H9 (cell line): ENCODE measurements at regions not wholly inside any gene's neighbourhood (a gene's known extent, or its start where the extent isn't known, plus 50 kb on each side); places are given as distances from the start of the nearest gene placed in this dataset.

Experiments used
- DNase-seq: peaks from one replicate; pipeline ENCODE4 v3.0.0-alpha.2; 2017
- H2AFZ ChIP-seq: one replicate; pipeline ENCODE4 v1.6.1; 2013; ENCODE audit warnings: mild to moderate bottlenecking, low read length, control low read depth, moderate library complexity
- H2AK5ac ChIP-seq: 2 replicates; pipeline ENCODE4 v1.6.1; 2013; ENCODE audit warnings: low read length, control low read depth, mixed read lengths; ENCODE audit not compliant: insufficient read length
- H2BK120ac ChIP-seq: one replicate; pipeline ENCODE4 v1.6.1; 2013; ENCODE audit warnings: low read depth, mild to moderate bottlenecking, low read length, control low read depth, inconsistent platforms; ENCODE audit not compliant: poor library complexity, severe bottlenecking
- H2BK12ac ChIP-seq: 2 replicates; pipeline ENCODE4 v1.6.1; 2013; ENCODE audit warnings: low read length, control low read depth, mixed read lengths, low read depth; ENCODE audit not compliant: insufficient read length
- H2BK15ac ChIP-seq: 2 replicates; pipeline ENCODE4 v1.6.1; 2013; ENCODE audit warnings: low read depth, low read length, control low read depth
- H2BK20ac ChIP-seq: one replicate; pipeline ENCODE4 v1.6.1; 2013; ENCODE audit warnings: low read depth, mild to moderate bottlenecking, low read length, control low read depth, inconsistent platforms; ENCODE audit not compliant: poor library complexity, severe bottlenecking
- H2BK5ac ChIP-seq: 2 replicates; pipeline ENCODE4 v1.6.1; 2013; ENCODE audit warnings: low read length, control low read depth, mixed read lengths; ENCODE audit not compliant: insufficient read length
- H3K14ac ChIP-seq: 2 replicates; pipeline ENCODE4 v1.6.1; 2013; ENCODE audit warnings: low read length, control low read depth; ENCODE audit not compliant: insufficient read depth
- H3K18ac ChIP-seq: 2 replicates; pipeline ENCODE4 v1.6.1; 2013; ENCODE audit warnings: low read depth, mild to moderate bottlenecking, mixed read lengths, low read length, control low read depth; ENCODE audit not compliant: insufficient read length
- H3K23ac ChIP-seq: 2 replicates; pipeline ENCODE4 v1.6.1; 2013; ENCODE audit warnings: low read length, control low read depth, mixed read lengths, low read depth; ENCODE audit not compliant: insufficient read length
- H3K23me2 ChIP-seq: 2 replicates; pipeline ENCODE4 v1.6.1; 2013; ENCODE audit warnings: low read depth, mild to moderate bottlenecking, mixed read lengths, low read length, control low read depth; ENCODE audit not compliant: insufficient read length, poor library complexity, severe bottlenecking
- H3K27ac ChIP-seq: 2 replicates; pipeline ENCODE4 v1.5.1; 2013; ENCODE audit warnings: low read length, control low read depth, mixed read lengths, low read depth; ENCODE audit not compliant: insufficient read length
- H3K27me3 ChIP-seq: 2 replicates; pipeline ENCODE4 v1.6.1; 2013; ENCODE audit warnings: low read length, control low read depth, inconsistent platforms; ENCODE audit not compliant: insufficient read depth
- H3K4ac ChIP-seq: 2 replicates; pipeline ENCODE4 v1.6.1; 2013; ENCODE audit warnings: low read depth, mild to moderate bottlenecking, control low read depth, inconsistent platforms, low read length, moderate library complexity
- H3K4me1 ChIP-seq: 2 replicates; pipeline ENCODE4 v1.6.1; 2013; ENCODE audit warnings: low read length, control low read depth, inconsistent platforms; ENCODE audit not compliant: insufficient read depth
- H3K4me2 ChIP-seq: 2 replicates; pipeline ENCODE4 v1.6.1; 2013; ENCODE audit warnings: low read length, control low read depth, mixed read lengths; ENCODE audit not compliant: insufficient read length, insufficient read depth
- H3K56ac ChIP-seq: 2 replicates; pipeline ENCODE4 v1.6.1; 2013; ENCODE audit warnings: low read depth, mild to moderate bottlenecking, mixed read lengths, low read length, control low read depth; ENCODE audit not compliant: insufficient read length
- H3K79me1 ChIP-seq: 2 replicates; pipeline ENCODE4 v1.6.1; 2013; ENCODE audit warnings: low read depth, mild to moderate bottlenecking, moderate library complexity, low read length, control low read depth, inconsistent platforms; ENCODE audit not compliant: insufficient read depth, poor library complexity, severe bottlenecking
- H3K79me2 ChIP-seq: 2 replicates; pipeline ENCODE4 v1.6.1; 2013; ENCODE audit warnings: low read length, control low read depth, inconsistent platforms; ENCODE audit not compliant: insufficient read depth
- H3K9ac ChIP-seq: 2 replicates; pipeline ENCODE4 v1.6.1; 2013; ENCODE audit warnings: low read length, control low read depth, mixed read lengths; ENCODE audit not compliant: insufficient read length; ENCODE audit errors: extremely low read depth
- H3K9me3 ChIP-seq: one replicate; pipeline ENCODE4 v1.6.1; 2013; ENCODE audit warnings: low read depth, low read length, inconsistent platforms; ENCODE audit not compliant: control insufficient read depth
- H3T11ph ChIP-seq: one replicate; pipeline ENCODE4 v1.6.1; 2013; ENCODE audit warnings: mild to moderate bottlenecking, low read length, control low read depth, inconsistent platforms
- H4K20me1 ChIP-seq: one replicate; pipeline ENCODE4 v1.6.1; 2013; ENCODE audit not compliant: control insufficient read depth, insufficient read length, insufficient read depth
- H4K5ac ChIP-seq: 2 replicates; pipeline ENCODE4 v1.6.1; 2013; ENCODE audit warnings: low read depth, mild to moderate bottlenecking, mixed read lengths, low read length, control low read depth; ENCODE audit not compliant: insufficient read length
- H4K8ac ChIP-seq: replicated peaks from 2 replicates; pipeline ENCODE4 v1.6.1; 2013; ENCODE audit warnings: low read length, control low read depth, mixed read lengths, low read depth; ENCODE audit not compliant: insufficient read length
- H4K91ac ChIP-seq: 2 replicates; pipeline ENCODE4 v1.6.1; 2013; ENCODE audit warnings: low read depth, mild to moderate bottlenecking, moderate library complexity, mixed read lengths, low read length, control low read depth; ENCODE audit not compliant: insufficient read length
- H3K27ac Mint-ChIP-seq, 3 experiments: 2 replicates in 2 of 3; 3 replicates in 1 of 3; pipeline ENCODE4 v1.8.0; 2020 to 2021; ENCODE audit warnings: mixed read lengths in 3 of 3, mild to moderate bottlenecking in 1 of 3, moderate library complexity in 1 of 3
- H3K27me3 Mint-ChIP-seq: 2 replicates; pipeline ENCODE4 v1.8.0; 2021; ENCODE audit warnings: low read depth, mild to moderate bottlenecking, moderate library complexity, mixed read lengths
- H3K36me3 Mint-ChIP-seq, 3 experiments: 2 replicates in 2 of 3; 3 replicates in 1 of 3; pipeline ENCODE4 v1.8.0; 2020 to 2021; ENCODE audit warnings: low read depth in 3 of 3, mixed read lengths in 3 of 3; ENCODE audit not compliant: insufficient read depth in 1 of 3
- H3K4me1 Mint-ChIP-seq, 2 experiments: 2 replicates each; pipeline ENCODE4 v1.8.0; 2020; ENCODE audit warnings: mixed read lengths in 2 of 2
- H3K4me3 Mint-ChIP-seq, 2 experiments: 2 replicates in 1 of 2; 3 replicates in 1 of 2; pipeline ENCODE4 v1.8.0; 2020 to 2021; ENCODE audit warnings: mild to moderate bottlenecking in 2 of 2, mixed read lengths in 2 of 2, moderate library complexity in 1 of 2
- H3K9me3 Mint-ChIP-seq, 2 experiments: 2 replicates in 1 of 2; 3 replicates in 1 of 2; pipeline ENCODE4 v1.8.0; 2020; ENCODE audit warnings: mild to moderate bottlenecking in 2 of 2, mixed read lengths in 2 of 2, moderate library complexity in 1 of 2
- WGBS: extraction: QIAGEN DNeasy Blood & Tissue Kit; methylation state at CpG from one replicate; pipeline ENCODE4 v1.1.7; 2013; ENCODE audit warnings: missing lambda C conversion rate, low lambda C conversion rate, mixed read lengths; ENCODE audit not compliant: insufficient read length; ENCODE audit errors: extremely low coverage; 5-methylcytosine and 5-hydroxymethylcytosine counted together
- TF ChIP-seq, protein P1 (sequence below): fragments of 200-600 bp; sonication (generic); conservative IDR thresholded peaks from 3 replicates; pipeline ENCODE4 v1.8.0; 2021; ENCODE audit warnings: antibody characterized with exemption, mild to moderate bottlenecking

- Mint-ChIP-seq H3K4me3 (no peak overlapping the region), H3K9me3 (no peaks in the 10 kb centered on the region; a peak in 1 of 5 replicates), H3K4me1 (peaks cover 4 to 6% of the 10 kb centered on the region in 2 experiments; a peak in 2 of 4 replicates), H3K27ac (no peak overlapping the region), H3K27me3 (peaks cover 18% of the 10 kb centered on the region), H3K36me3 (no peaks in the 10 kb centered on the region)
- no CpG with 5 or more reads among the region's 4 CpGs for WGBS
- Histone ChIP-seq H3K23me2 (no peaks in the 10 kb centered on the region), H3K14ac (no peak overlapping the region), H3K23ac (no peak overlapping the region), H4K91ac (no peak overlapping the region), H3K79me1 (no peaks in the 10 kb centered on the region), H3K9me3 (no peaks in the 10 kb centered on the region), H2BK5ac (no peak overlapping the region), H3K4ac (no peak overlapping the region), H2BK12ac (no peak overlapping the region), H3K9ac (no peak overlapping the region), H4K8ac (no peak overlapping the region), H3K79me2 (no peaks in the 10 kb centered on the region), H2AFZ (no peak overlapping the region), H2BK15ac (no peak overlapping the region), H4K5ac (no peak overlapping the region), H3K4me2 (no peak overlapping the region), H2BK120ac (no peak overlapping the region), H3T11ph (no peak overlapping the region), H3K56ac (no peak overlapping the region), H2BK20ac (no peak overlapping the region), H3K4me1 (no peaks in the 10 kb centered on the region), H3K27ac (no peak overlapping the region), H2AK5ac (no peak overlapping the region), H4K20me1 (no peaks in the 10 kb centered on the region), H3K27me3 (no peaks in the 10 kb centered on the region), H3K18ac (no peak overlapping the region)
- TF ChIP-seq, protein P1, sequence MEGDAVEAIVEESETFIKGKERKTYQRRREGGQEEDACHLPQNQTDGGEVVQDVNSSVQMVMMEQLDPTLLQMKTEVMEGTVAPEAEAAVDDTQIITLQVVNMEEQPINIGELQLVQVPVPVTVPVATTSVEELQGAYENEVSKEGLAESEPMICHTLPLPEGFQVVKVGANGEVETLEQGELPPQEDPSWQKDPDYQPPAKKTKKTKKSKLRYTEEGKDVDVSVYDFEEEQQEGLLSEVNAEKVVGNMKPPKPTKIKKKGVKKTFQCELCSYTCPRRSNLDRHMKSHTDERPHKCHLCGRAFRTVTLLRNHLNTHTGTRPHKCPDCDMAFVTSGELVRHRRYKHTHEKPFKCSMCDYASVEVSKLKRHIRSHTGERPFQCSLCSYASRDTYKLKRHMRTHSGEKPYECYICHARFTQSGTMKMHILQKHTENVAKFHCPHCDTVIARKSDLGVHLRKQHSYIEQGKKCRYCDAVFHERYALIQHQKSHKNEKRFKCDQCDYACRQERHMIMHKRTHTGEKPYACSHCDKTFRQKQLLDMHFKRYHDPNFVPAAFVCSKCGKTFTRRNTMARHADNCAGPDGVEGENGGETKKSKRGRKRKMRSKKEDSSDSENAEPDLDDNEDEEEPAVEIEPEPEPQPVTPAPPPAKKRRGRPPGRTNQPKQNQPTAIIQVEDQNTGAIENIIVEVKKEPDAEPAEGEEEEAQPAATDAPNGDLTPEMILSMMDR: no peak
- no peak for DNase-seq
Observed at GRCh38 chr7:26580711-26581110, 283.7 kb downstream of the SKAP2 start.
